DMS114 treated with DMSO at 0.1 percent for 48 hours (cell line): ENCODE measurements at regions not wholly inside any gene's neighbourhood (a gene's known extent, or its start where the extent isn't known, plus 50 kb on each side); places are given as distances from the start of the nearest gene placed in this dataset.
"Not testable (repeated sequence)": the region's sequence is repeated elsewhere in the genome, so short reads cannot be mapped to it uniquely, and the experiment has no call there.

Experiments used
- DNase-seq: peaks from one replicate; lab custom pipeline; 2025; ENCODE audit not compliant: unreplicated experiment; lab: John Stamatoyannopoulos, UW

- DNase-seq, result no peak
Measured at GRCh38 chr14:58878439-58879139, 240.8 kb downstream of the DACT1 start.

- DNase-seq, result no peak
Measured at GRCh38 chr14:58881433-58881832, 243.7 kb downstream of the DACT1 start.

GRCh38 chr14:58882577-58883018, 244.8 kb downstream of the DACT1 start:
- DNase-seq, result no peak

DNA sequence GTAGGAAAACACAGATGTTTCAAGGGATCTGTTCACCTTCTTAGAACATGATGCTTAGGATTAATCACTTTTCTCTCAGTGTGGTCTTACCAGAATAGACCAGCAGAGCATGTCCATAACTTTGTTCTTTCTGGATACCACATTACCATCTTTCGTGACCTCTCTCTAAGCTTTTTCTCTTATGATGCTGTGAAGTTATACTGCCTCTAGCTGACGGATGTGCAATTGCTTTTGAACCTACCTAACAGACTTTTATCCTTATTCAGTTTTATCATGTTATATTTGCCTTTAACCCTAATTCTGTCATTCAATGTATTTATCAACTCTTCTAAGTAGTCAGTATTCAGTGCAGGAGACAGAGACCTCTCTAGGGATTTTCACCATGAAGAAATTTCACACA, 246.7 kb downstream of the DACT1 start:
- DNase-seq, result no peak

DNA sequence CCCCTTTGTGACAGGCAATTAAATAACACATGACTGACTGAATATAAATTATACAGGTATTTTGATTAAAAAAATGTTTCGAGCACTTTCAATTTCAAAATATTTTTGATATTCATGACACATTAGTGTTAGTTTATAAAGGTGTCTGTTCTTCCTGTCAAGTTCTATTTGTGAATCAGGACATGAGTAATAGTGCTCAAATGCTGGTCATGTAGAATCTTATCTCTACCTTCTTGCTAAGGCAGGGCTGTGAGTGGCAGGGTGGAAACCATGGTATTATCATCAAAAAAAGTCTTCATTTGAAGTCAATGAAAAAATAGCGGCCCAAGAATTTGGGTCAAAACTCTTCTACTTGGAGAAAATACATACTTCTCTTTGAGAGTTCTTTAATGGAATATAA, 250.2 kb downstream of the DACT1 start:
- DNase-seq, result no peak

DNA sequence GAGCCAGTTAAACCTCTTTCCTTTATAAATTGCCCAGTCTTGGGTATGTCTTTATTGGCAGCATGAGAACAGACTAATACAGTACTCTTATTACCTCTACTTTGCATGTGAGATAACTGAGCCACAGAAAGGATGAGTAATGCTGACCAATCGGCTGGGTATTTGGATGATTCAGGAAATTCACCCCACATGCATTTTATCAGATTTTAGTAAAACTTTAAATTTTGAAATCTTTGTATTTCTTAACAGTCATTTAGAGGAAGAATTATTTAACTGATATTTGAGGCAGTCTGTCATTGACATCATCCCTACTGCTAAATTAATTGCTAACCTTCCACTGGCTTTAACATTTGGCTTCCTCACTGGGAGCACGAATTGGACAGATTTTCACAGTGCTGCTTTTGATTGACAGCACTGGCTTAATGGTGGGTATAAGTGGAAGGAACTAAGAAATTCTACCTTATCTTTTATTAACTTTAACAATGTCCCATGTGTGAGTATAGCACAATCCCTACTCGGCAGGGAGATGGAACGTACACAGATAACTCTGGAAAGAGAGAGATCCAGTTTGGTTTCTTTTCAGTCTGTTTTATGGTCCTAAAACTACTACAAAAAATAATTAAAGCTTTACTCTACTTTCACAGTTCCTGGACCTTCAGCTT, 261.0 kb downstream of the DACT1 start:
- no peak for DNase-seq

- DNase-seq, result no peak
Measured at GRCh38 chr14:58899317-58899713, 261.6 kb downstream of the DACT1 start.

GRCh38 chr14:58901826-58902225, 264.1 kb downstream of the DACT1 start:
- DNase-seq, result no peak

- DNase-seq, result no peak
Measured at GRCh38 chr14:58904776-58905175, 267.0 kb downstream of the DACT1 start.

- no peak for DNase-seq
Measured at GRCh38 chr14:58907803-58908202, 270.0 kb downstream of the DACT1 start.

GRCh38 chr14:58912287-58912686, 274.5 kb downstream of the DACT1 start:
- DNase-seq, result no peak

- no peak for DNase-seq
Measured at GRCh38 chr14:58912799-58913432, 275.2 kb downstream of the DACT1 start.

DNA sequence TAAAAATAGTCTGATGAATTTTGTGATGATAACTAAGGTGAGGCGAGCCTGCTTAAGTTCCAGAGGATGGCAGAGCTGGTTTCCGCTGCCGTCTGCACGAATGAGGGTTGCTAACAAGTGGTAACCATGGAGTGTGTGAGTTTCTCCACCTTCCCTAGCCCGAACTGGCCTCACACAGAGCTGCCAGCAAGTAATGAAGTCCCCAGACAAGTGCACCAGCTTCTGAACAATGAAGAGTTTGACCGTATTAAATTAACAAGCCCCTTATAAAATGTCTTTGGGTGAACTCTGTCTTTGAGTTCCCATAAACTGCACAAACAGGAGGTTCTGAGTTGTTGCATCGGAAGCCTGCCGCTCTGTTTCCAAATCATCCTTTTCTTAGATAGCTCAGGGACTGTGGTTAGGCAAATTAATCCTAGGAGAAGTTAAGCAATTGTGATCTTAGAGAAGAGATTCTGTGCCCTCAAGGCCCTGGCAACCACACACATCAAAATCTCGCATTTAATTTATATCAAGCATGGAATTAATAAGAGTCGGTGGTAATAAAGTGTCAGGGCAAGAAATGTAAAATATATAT, 274.1 kb upstream of the DAAM1 start:
- no peak for DNase-seq

- no peak for DNase-seq
Measured at GRCh38 chr14:58915646-58916045, 272.8 kb upstream of the DAAM1 start.

GRCh38 chr14:58918066-58918738, 270.3 kb upstream of the DAAM1 start:
- DNase-seq, result no peak

GRCh38 chr14:58919217-58919616, 269.2 kb upstream of the DAAM1 start:
- DNase-seq, result no peak

DNA sequence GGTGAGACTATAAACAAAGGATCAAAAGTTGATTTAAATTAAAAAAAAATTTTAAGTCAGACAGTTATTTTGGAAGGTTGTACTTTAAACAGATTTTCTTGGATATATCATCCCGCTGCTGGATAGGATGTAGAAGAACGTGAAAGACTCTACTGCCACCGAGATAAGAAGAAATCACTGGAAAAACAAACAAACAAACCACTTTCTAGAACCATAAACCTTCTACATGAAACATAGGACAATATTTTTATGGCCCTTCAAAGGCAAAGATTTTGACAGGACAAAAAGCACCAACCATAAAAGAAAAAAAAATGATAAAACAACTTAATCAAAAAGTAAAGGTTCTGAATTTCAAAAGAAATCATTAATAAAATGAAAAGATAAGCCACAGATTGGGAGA, 268.2 kb upstream of the DAAM1 start:
- no peak for DNase-seq

- not testable (repeated sequence) for DNase-seq
Measured at GRCh38 chr14:58922201-58922940, 266.1 kb upstream of the DAAM1 start.

DNA sequence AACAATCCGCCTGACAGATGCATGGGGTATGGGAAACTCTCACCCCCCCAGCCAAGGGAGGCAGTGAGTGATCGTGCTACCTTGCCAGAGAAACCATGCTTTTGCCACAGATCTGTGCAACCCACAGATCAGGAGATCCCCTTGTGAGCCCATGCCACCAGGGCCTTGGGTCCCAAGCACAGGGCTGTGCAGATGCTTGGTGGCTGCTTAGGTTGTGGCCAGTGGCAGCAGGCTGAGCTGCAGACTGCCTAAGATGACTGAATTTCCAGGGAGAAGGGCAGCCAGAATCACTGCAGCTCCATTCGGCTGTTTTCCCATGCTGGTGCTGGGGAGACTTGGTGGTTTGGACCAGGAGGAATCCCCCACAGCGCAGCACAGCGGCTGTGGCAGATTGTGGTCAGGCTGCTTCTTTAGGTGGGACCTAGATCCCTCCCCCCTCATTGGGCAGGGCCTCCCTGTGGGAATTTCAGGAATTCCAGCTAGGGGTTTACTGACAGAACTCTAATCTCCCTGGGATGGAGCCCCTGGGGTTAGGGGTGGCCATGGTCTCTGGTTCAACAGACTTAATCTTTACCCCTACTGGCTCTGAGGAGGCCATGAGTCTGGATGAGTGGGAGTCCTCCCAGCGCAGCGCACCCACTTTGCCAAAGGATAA, 264.6 kb upstream of the DAAM1 start:
- DNase-seq, result no peak

DNA sequence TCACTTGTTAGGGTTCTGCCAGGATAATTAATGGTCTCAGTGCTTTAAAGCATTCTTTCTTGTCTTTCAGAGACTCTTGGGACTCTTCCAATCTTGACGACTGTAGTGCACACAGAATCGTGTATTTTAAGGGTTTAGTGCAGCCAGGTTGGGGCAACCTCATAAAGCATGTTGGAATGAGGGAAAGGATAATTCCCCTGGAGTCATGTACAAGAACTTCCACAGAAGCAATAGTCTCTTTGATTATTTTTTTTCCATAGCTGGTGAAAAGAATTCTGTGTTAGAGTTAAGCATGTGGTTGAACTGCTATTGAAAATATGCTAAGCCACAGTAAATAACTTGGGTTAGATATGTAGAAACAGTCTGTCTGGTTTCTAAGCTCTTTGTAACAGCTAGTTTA, 246.8 kb upstream of the DAAM1 start:
- DNase-seq, result no peak
